NCI-H1092 treated with DMSO at 0.1 percent for 48 hours (cell line): ENCODE measurements at regions not wholly inside any gene's neighbourhood (a gene's known extent, or its start where the extent isn't known, plus 50 kb on each side); places are given as distances from the start of the nearest gene placed in this dataset.
"Not testable (repeated sequence)": the region's sequence is repeated elsewhere in the genome, so short reads cannot be mapped to it uniquely, and the experiment has no call there.

ENCODE experiments used
- DNase-seq: peaks from one replicate; lab custom pipeline; 2025; lab: John Stamatoyannopoulos, UW

DNA sequence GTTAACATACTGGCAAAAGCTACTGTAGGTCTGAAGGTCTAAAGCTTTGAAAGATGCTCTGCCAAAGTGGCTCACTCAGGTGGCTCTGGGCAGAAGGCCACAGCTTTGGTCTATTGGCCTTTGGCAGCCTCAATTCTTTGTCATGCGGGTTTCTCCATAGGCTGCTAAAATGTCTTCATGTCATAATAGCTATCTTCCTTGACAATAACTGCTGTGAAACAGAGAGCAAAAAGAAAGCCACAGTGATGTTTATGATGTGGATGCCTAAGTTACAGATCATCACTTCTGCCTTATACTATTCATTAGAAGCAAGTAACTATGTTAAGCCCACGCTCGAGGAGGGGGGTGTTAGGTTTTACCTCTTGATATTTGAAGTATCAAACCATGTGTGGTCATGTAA is 906.1 kb upstream of the CDH9 start:
- no peak for DNase-seq

DNA sequence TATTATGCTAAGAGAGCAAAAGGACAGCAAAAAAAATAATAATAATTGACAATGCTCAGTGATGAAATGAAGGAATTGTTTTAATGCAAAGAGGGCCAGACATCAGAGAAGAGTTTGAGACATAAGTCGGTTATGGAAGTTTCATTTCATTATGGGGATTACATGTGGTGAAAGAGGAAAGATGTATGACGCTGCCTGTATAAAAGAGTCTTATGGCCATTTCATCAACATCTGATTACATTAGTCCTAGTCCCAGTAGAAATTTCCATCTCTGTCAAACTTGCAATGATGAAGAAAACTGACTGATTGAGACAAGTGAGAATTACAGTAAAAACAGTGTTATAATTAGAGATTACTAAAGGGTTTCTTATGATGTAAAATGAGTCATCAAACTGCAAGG is 900.6 kb upstream of the CDH9 start:
- no peak for DNase-seq

DNA sequence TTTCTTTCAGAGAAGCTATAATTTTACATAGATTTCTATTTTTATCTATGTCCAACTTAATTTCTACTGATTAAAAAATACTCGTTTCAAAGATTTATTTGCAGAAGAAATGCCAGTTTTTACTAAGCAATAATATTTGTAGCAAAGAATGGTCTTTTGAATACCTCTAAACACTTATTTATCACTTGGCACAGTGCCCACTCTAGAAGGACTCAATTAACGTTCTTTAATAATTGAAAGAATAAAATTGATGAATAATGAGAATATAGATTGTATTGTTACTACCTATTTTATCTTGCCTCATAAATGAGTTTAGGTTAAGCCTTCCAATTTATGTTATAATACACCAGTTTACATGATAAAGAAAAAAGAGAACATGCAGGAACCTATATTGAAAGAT is 889.7 kb upstream of the CDH9 start:
- no peak for DNase-seq

DNA sequence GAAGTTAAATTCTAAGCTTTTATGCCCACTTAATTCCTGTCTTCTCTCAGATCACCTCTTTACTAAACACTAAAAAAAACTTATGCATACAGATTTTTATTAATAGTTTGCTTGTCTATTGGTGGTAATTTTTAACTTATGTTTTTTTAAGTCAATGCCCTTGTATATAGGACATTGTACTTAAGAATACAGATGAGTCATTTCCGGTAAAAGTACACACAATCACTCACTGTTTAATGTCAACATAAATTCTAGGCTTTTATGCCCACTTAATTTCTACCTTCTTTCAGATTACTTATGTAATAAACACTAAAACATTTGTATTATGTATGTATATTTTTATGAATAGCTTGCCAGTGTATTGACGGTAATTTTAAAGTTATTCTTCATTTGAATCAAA is 872.8 kb upstream of the CDH9 start:
- DNase-seq: no peak

DNA sequence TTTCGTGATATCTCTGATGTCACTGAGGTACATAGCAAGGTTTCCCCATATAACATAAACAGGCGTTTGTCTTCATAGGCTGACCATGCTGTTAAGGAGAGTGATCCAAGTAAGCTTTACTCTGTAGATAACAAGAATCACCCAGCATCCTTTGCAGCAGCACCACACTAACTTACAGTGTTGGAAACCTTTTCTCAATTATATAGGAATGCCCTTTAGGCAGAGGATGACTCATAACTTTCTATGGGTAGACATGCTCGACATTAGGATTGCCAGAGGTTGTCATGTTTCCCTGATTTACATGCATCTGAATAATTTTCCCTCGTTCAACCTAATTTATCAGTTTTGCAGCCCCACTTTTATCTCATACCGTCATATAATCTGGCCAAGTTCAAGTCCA is 870.0 kb upstream of the CDH9 start:
- no peak for DNase-seq

- DNase-seq: no peak
These were observed 868.7 kb upstream of the CDH9 start for GRCh38 chr5:27906931-27907601.

GRCh38 chr5:27906481-27906880 is 868.1 kb upstream of the CDH9 start:
- no peak for DNase-seq

DNA sequence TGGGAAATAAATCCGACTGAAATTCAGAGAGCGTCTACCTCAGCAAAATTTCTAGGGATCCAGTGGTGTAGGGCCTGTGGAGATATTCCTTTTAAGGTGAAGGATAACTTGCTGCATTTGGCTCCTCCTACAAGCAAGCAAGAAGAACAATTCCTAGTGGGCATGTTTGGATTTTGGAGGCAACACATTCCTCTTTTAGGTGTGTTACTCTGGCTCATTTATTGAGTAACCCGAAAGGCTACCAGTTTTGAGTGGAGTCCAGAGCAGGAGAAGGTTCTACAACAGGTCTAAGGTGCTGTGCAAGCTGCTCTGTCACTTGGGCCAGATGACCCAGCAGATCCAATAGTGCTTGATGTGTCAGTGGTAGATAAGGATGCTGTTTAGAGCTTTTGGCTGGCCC is 862.4 kb upstream of the CDH9 start:
- DNase-seq: no peak

DNA sequence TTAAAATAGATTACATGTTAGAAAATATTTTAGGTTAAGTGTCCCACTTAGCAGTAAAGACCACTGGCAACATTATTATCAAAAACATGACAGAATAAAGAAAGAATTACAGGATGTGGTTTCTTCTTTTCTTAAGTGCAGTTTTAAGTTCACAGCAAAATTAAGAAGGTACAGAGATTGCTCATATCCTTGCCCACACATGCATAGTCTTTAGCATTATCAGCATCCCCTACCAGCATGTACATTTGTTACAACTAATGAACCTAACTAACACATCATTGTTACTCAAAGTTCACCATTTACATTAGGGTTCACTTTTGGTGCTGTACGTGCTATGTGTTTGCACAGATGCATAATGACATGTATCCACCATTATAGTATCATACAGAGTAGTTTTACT is 837.7 kb upstream of the CDH9 start:
- no peak for DNase-seq

DNA sequence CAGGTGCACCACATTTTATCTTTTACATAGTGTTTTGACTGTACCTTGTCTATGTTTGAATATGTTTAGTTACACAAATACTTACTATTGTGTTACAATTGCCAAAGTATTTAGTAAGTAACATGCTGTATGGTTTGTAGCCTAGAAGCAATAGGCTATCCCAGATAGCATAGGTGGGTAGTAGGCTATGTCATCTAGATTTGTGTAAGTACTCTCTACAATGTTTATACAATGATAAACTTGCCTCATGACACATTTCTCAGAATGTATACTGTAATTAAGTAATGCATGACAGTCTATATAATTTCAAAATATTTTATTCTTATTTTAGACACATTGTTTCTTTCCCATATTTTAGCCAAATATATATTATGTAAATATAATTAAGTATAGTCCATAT is 836.8 kb upstream of the CDH9 start:
- DNase-seq: no peak

GRCh38 chr5:27868292-27868691 is 829.9 kb upstream of the CDH9 start:
- DNase-seq: no peak

DNA sequence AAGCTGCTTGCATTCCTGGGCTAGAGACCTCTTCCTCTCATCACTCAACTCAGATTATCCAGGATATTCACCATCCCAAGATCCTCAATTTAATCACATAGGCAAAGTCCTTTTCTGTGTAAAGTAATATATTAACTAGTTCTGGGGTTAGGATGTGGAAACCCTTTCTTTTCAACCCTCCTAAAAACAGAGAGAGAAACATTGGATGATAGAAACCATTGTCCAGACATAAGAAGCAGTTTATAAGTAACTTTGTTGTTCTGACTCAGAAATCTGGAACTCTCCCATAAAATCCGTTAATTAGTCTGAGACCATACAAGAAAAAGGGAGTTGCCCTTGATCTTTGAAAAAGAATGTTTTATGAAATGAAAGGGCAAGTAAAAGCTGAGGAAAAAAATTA is 817.1 kb upstream of the CDH9 start:
- DNase-seq: no peak

GRCh38 chr5:27854243-27854852 is 816.0 kb upstream of the CDH9 start:
- DNase-seq: no peak

GRCh38 chr5:27845248-27845647 is 806.9 kb upstream of the CDH9 start:
- DNase-seq: no peak

GRCh38 chr5:27836704-27837103 is 798.3 kb upstream of the CDH9 start:
- not testable (repeated sequence) for DNase-seq

GRCh38 chr5:27832886-27833285 is 794.5 kb upstream of the CDH9 start:
- no peak for DNase-seq

DNA sequence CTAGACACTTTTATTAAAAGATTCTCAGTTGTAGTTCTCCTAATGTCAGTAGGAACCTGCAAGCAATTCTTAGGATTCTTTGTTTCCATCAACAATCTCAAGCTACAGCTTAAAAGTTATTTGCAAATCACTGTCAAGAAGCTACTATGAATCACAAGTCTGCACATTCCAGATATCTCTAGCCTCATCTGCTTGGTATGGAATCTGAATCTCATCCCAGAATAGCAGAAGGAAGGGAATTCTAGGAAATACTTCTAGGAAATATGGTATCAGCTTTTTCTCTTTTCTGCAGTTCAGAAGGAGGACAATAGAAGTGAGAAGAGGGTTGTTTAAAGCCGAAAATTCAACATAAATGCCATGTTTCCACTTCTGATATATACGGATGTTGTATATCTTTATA is 792.2 kb upstream of the CDH9 start:
- DNase-seq: no peak

DNA sequence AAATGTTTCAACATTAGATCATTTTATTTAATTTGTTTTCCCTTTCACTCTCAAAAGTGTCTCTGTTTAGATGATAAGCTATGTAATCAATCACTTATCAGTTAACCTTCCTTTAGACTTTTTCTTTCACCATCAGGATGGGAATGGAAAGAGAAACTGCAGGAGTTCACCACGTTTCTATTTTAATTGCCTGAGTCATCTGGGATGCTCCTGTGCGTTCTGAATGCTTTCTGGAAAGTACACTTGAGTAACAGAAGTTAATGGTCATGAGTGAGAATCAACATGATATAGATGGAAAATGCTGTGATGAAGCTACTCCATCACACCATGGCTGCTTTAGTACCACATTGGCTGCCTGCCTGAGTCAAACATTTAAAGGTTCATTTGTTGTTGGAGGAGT is 783.3 kb upstream of the CDH9 start:
- no peak for DNase-seq

- DNase-seq: no peak
These were observed 780.5 kb upstream of the CDH9 start for GRCh38 chr5:27818888-27819287.

DNA sequence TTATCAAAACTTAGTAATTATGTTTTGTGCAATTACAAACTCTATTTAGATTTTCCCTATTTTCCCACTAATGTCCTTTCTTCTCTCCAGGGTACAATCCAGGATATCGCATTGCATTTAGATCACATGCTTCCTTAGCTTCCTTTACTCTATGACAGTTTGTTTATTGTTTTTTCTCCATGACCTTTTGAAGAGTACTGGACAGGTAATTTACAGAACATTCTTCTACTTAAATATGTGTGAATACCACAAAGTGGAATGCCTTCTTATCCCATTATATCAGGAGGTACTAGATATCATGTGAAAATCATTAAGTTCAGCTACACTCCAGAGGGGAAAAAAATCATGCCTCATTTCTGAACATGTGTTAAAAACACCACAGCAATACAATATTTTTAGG is 776.6 kb upstream of the CDH9 start:
- DNase-seq: no peak

DNA sequence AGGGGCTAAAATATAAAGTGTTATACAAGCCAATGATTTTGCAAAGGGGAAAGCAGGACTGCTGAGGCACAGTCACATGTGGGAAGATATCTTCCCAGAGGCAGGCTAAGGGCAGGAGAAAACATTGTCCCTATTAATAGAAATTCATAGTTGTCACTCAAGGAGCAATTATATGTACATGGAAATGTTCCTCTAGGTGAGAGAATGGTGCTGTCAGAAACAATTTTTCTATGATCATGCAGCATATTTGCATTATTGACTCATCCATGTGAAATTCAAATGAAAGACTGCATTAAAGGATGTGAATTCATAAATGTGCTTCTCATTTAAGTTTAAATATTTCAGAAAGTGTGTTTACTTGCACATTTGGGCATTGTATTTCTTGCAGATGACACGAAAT is 775.9 kb upstream of the CDH9 start:
- DNase-seq: no peak

DNA sequence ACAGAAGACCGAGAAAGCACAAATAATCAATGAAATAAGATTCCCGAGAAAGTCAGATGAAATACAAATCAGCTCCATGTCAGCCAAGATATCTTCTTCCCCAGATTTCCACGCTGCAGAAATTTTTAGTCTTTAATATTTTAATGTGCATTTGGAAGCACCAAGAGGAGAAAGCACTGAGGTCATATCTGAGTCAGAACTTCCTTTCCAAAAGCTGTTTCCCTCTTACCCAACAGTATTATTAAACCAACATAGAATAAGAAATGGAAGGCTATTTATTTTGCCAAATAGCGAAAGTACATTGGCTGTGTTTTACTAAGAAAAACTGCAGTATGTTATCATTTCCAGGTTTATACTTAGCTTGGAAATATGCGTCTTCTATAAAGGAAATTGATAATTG is 772.1 kb upstream of the CDH9 start:
- DNase-seq: no peak

- no peak for DNase-seq
These were observed 758.8 kb upstream of the CDH9 start for GRCh38 chr5:27797220-27797619.

DNA sequence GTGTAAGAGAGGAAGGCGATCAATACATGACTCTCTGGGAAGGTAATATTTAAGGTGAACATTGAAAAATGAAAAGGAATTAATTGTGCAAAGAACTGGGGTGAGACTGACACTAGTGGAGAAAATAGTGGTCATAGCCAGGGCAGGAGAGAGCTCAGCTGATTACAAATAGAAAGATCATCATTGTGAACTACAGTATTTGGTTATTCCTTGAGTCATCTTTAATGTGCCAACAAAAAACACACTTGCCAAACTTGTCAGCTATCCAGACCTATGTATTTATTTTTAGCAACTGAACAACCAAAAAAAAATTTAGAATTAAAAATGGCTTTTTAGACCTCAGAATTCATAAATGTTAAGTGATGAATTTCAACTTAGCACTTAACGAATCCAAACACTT is 749.8 kb upstream of the CDH9 start:
- DNase-seq: no peak
